HG02759 (cell line): ENCODE measurements at regions not wholly inside any gene's neighbourhood (a gene's known extent, or its start where the extent isn't known, plus 50 kb on each side); places are given as distances from the start of the nearest gene placed in this dataset.
"Not testable (repeated sequence)": the region's sequence is repeated elsewhere in the genome, so short reads cannot be mapped to it uniquely, and the experiment has no call there.

Experiments
- ATAC-seq: cut with Tn5 transposase; IDR thresholded peaks from one replicate; pipeline ENCODE4 v1.9.1; 2021; ENCODE audit warnings: mild to moderate bottlenecking, moderate library complexity; ENCODE audit not compliant: unreplicated experiment

- ATAC-seq, result no peak
Observed at GRCh38 chr4:160562661-160563060, 1459.8 kb downstream of the RAPGEF2 start.

- ATAC-seq, result no peak
Observed at GRCh38 chr4:160563552-160564282, 1460.8 kb downstream of the RAPGEF2 start.

- no peak for ATAC-seq
Observed at GRCh38 chr4:160567634-160568033, 1464.8 kb downstream of the RAPGEF2 start.

GRCh38 chr4:160570271-160570670 lies 1467.4 kb downstream of the RAPGEF2 start:
- no peak for ATAC-seq

GRCh38 chr4:160574272-160574671 lies 1471.4 kb downstream of the RAPGEF2 start:
- not testable (repeated sequence) for ATAC-seq

- no peak for ATAC-seq
Observed at GRCh38 chr4:160580581-160580980, 1477.7 kb downstream of the RAPGEF2 start.

GRCh38 chr4:160592258-160592657 lies 1489.4 kb downstream of the RAPGEF2 start:
- no peak for ATAC-seq

- ATAC-seq, result no peak
Observed at GRCh38 chr4:160595646-160596045, 1492.8 kb downstream of the RAPGEF2 start.

- no peak for ATAC-seq
Observed at GRCh38 chr4:160604541-160604940, 1501.7 kb downstream of the RAPGEF2 start.

GRCh38 chr4:160611181-160611580 lies 1508.3 kb downstream of the RAPGEF2 start:
- ATAC-seq, result no peak

GRCh38 chr4:160631044-160631443 lies 1528.2 kb downstream of the RAPGEF2 start:
- ATAC-seq, result no peak

- ATAC-seq, result no peak
Observed at GRCh38 chr4:160652790-160653189, 1511.0 kb downstream of the FSTL5 start.

- ATAC-seq, result no peak
Observed at GRCh38 chr4:160675550-160675949, 1488.2 kb downstream of the FSTL5 start.

GRCh38 chr4:160685729-160686128 lies 1478.1 kb downstream of the FSTL5 start:
- ATAC-seq, result no peak

- no peak for ATAC-seq
Observed at GRCh38 chr4:160701671-160702070, 1462.1 kb downstream of the FSTL5 start.

GRCh38 chr4:160709026-160709425 lies 1454.8 kb downstream of the FSTL5 start:
- no peak for ATAC-seq

GRCh38 chr4:160709546-160709945 lies 1454.3 kb downstream of the FSTL5 start:
- ATAC-seq, result no peak

- ATAC-seq, result no peak
Observed at GRCh38 chr4:160716551-160716950, 1447.2 kb downstream of the FSTL5 start.

- no peak for ATAC-seq
Observed at GRCh38 chr4:160717848-160718247, 1446.0 kb downstream of the FSTL5 start.

- no peak for ATAC-seq
Observed at GRCh38 chr4:160724063-160724462, 1439.7 kb downstream of the FSTL5 start.

GRCh38 chr4:160745126-160745525 lies 1418.7 kb downstream of the FSTL5 start:
- no peak for ATAC-seq

- not testable (repeated sequence) for ATAC-seq
Observed at GRCh38 chr4:160746585-160746984, 1417.2 kb downstream of the FSTL5 start.

GRCh38 chr4:160772668-160773067 lies 1391.1 kb downstream of the FSTL5 start:
- no peak for ATAC-seq
